Caco-2 (cell line): ENCODE measurements at regions not wholly inside any gene's neighbourhood (a gene's known extent, or its start where the extent isn't known, plus 50 kb on each side); places are given as distances from the start of the nearest gene placed in this dataset.
"Not testable (repeated sequence)": the region's sequence is repeated elsewhere in the genome, so short reads cannot be mapped to it uniquely, and the experiment has no call there.

Experiments
- BruUV-seq: library from RNA; stranded (reverse); fragments of 400-500 nt; replicated peaks from 2 replicates; lab custom pipeline; 2021; lab: Mats Ljungman, UMichigan
- CTCF ChIA-PET: fragments of 300-600 bp; sonication (Branson Sonifier 250); formaldehyde crosslinking; loops from one replicate; lab custom pipeline; 2022; ENCODE audit warnings: antibody characterized with exemption; lab: Charles Lee
- POLR2A ChIA-PET: fragments of 300-600 bp; sonication (Branson Sonifier 250); formaldehyde crosslinking; loops from one replicate; lab custom pipeline; 2022; ENCODE audit warnings: antibody characterized with exemption; lab: Charles Lee
- DNase-seq, 2 experiments: peaks; one replicate each; pipeline versions ENCODE4 v3.0.0 to v3.0.0-alpha.2; 2020 to 2022
- H3K27me3 ChIP-seq: replicated peaks from 2 replicates; pipeline ENCODE4 v1.6.0; 2011; ENCODE audit warnings: low read length; ENCODE audit not compliant: control insufficient read depth, insufficient read depth
- H3K36me3 ChIP-seq: 2 replicates; pipeline ENCODE4 v1.5.1; 2011; ENCODE audit warnings: low read length; ENCODE audit not compliant: control insufficient read depth, insufficient read depth
- H3K4me1 ChIP-seq: fragments of 250-450 bp; sonication (Bioruptor Pico); 2 replicates; pipeline ENCODE4 v1.5.1; 2020; ENCODE audit warnings: mild to moderate bottlenecking
- H3K4me3 ChIP-seq: 2 replicates; pipeline ENCODE4 v1.5.1; 2011; ENCODE audit warnings: low read depth, mild to moderate bottlenecking, control low read depth, low read length
- H3K9me3 ChIP-seq: fragments of 250-450 bp; sonication (Bioruptor Pico); 2 replicates; pipeline ENCODE4 v1.5.1; 2020; ENCODE audit warnings: mild to moderate bottlenecking, moderate library complexity
- H3K27ac Mint-ChIP-seq: one replicate; pipeline ENCODE4 v1.8.0; 2022; ENCODE audit warnings: mixed read lengths; ENCODE audit not compliant: unreplicated experiment
- H3K27me3 Mint-ChIP-seq: one replicate; pipeline ENCODE4 v1.8.0; 2022; ENCODE audit warnings: mixed read lengths; ENCODE audit not compliant: insufficient read depth, unreplicated experiment
- H3K36me3 Mint-ChIP-seq: one replicate; pipeline ENCODE4 v1.8.0; 2022; ENCODE audit warnings: mild to moderate bottlenecking, mixed read lengths; ENCODE audit not compliant: insufficient read depth, unreplicated experiment
- H3K4me1 Mint-ChIP-seq: one replicate; pipeline ENCODE4 v1.8.0; 2022; ENCODE audit warnings: low read depth, mixed read lengths; ENCODE audit not compliant: unreplicated experiment
- H3K4me3 Mint-ChIP-seq: one replicate; pipeline ENCODE4 v1.8.0; 2022; ENCODE audit warnings: mild to moderate bottlenecking, moderate library complexity, mixed read lengths; ENCODE audit not compliant: unreplicated experiment
- H3K9me3 Mint-ChIP-seq: one replicate; pipeline ENCODE4 v1.8.0; 2022; ENCODE audit warnings: mixed read lengths; ENCODE audit not compliant: unreplicated experiment
- CTCF ChIP-seq, 2 experiments: fragments of 200-600 bp in 1 of 2; IDR thresholded peaks; 1 replicate in 1 of 2; 2 replicates in 1 of 2; pipeline versions ENCODE4 v1.5.1 to v1.8.0; 2011 to 2022; ENCODE audit warnings: antibody characterized with exemption in 1 of 2, control low read depth in 1 of 2, inconsistent platforms in 1 of 2, low read depth in 1 of 2, low read length in 1 of 2, mild to moderate bottlenecking in 1 of 2, moderate library complexity in 1 of 2; ENCODE audit not compliant: insufficient read depth in 1 of 2, severe bottlenecking in 1 of 2, unreplicated experiment in 1 of 2
- intact Hi-C: fragments of 100-400 bp; cut with micrococcal nuclease; formaldehyde crosslinking; loops from one replicate; pipeline ENCODE4 v1.10.0; 2022; ENCODE audit not compliant: unreplicated experiment

- Mint-ChIP-seq H3K4me1 (no peaks in the 10 kb centered on the region), H3K27me3 (no peaks in the 10 kb centered on the region), H3K9me3 (no peaks in the 10 kb centered on the region), H3K27ac (no peak overlapping the region), H3K36me3 (no peaks in the 10 kb centered on the region), H3K4me3 (no peak overlapping the region)
- BruUV-seq, result no TSS peak
- Histone ChIP-seq H3K9me3 (no peaks in the 10 kb centered on the region), H3K4me3 (no peak overlapping the region), H3K36me3 (no peaks in the 10 kb centered on the region), H3K27me3 (no peaks in the 10 kb centered on the region), H3K4me1 (no peaks in the 10 kb centered on the region)
- ChIA-PET CTCF (no interaction called here), POLR2A (no interaction called here)
- DNase-seq, result no peak
- TF ChIP-seq CTCF (IDR thresholded peaks at IDR 0.05; ENCODE audit: insufficient read depth in 1 of 2, low read depth in 1 of 2, low read length in 1 of 2, severe bottlenecking in 1 of 2, unreplicated experiment in 1 of 2), result no peak
- intact Hi-C loops, result no loop called here
Observed at GRCh38 chr12:127607146-127607725, 659.7 kb upstream of the TMEM132C start.

- DNase-seq, H3K27me3 ChIP-seq, H3K36me3 Mint-ChIP-seq, CTCF ChIA-PET, H3K4me1 ChIP-seq, H3K4me3 Mint-ChIP-seq, H3K9me3 Mint-ChIP-seq, H3K4me1 Mint-ChIP-seq, BruUV-seq, H3K36me3 ChIP-seq, H3K9me3 ChIP-seq, intact Hi-C loops, H3K4me3 ChIP-seq, POLR2A ChIA-PET, H3K27ac Mint-ChIP-seq, H3K27me3 Mint-ChIP-seq: not testable (repeated sequence)
Observed at GRCh38 chr12:127608359-127608758, 658.6 kb upstream of the TMEM132C start.

GRCh38 chr12:127613056-127613455 lies 653.9 kb upstream of the TMEM132C start:
- CTCF ChIA-PET, result no interaction called here
- no peak for DNase-seq
- TF ChIP-seq CTCF (IDR thresholded peaks at IDR 0.05; ENCODE audit: insufficient read depth in 1 of 2, low read depth in 1 of 2, low read length in 1 of 2, severe bottlenecking in 1 of 2, unreplicated experiment in 1 of 2), result no peak
- intact Hi-C loops, result no loop called here
- no peaks in the 10 kb centered on the region for H3K36me3 ChIP-seq
- H3K36me3 Mint-ChIP-seq, result no peaks in the 10 kb centered on the region
- H3K4me3 Mint-ChIP-seq, result no peak overlapping the region
- H3K27me3 ChIP-seq, result no peaks in the 10 kb centered on the region
- H3K4me1 ChIP-seq, result no peaks in the 10 kb centered on the region
- H3K27ac Mint-ChIP-seq, result no peak overlapping the region
- no peak overlapping the region for H3K4me3 ChIP-seq
- no peaks in the 10 kb centered on the region for H3K4me1 Mint-ChIP-seq
- BruUV-seq, result no TSS peak
- H3K9me3 Mint-ChIP-seq, result peaks cover 7% of the 10 kb centered on the region
- POLR2A ChIA-PET, result no interaction called here
- no peaks in the 10 kb centered on the region for H3K9me3 ChIP-seq
- no peaks in the 10 kb centered on the region for H3K27me3 Mint-ChIP-seq
